ENCODE measurements at regions not wholly inside any gene's neighbourhood (a gene's known extent, or its start where the extent isn't known, plus 50 kb on each side); places are given as distances from the start of the nearest gene placed in this dataset.

DNA sequence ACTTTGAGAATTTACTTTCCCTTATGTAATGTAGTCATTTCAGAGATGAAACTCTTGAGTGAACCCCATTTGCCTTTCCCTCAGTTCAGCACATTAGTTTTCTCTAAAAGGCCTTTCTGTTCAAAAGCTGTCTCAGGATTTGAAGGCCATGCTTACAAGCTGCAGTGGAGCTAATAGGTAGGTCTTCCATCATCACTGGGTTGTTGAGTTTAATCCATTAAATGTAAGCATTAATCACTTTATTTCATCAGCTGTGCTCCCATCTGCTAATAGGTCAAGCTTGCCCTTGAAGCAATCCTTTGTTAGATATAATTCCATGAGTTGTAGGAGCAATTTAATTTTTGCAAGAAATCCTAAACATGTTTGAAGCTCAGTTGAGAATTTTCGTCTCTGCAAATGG is 422.2 kb upstream of the ZP4 start:
- ChIA-PET CTCF (no interaction called here), POLR2A (no interaction called here)
- Mint-ChIP-seq H3K27ac (no peak overlapping the region), H3K9me3 (peaks cover 2% of the 10 kb centered on the region), H3K36me3 (no peaks in the 10 kb centered on the region), H3K4me1 (ENCODE audit: low read depth) (no peaks in the 10 kb centered on the region), H3K27me3 (no peaks in the 10 kb centered on the region), H3K4me3 (no peak overlapping the region)
- DNase-seq = no peak
- intact Hi-C loops (cut with micrococcal nuclease) = no loop called here

DNA sequence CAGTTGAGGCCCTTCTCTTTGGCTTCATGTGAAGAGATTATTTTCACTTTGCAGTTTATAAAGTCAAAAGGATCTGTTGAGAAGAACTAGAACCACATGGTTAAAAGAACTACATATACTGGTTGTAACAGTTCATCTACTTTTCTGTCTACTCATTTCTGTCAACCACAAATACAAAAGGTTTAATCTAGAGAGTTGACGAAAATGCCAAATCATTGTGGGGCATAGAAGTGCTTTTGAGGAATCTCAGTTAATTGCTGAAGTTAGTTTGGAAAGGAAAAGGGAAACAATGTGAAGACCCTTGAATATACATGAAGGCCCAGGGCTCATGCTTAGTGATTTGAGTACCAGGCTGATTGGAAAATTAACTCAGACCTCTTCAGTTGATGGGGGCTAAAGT is 415.7 kb upstream of the ZP4 start:
- no peaks in the 10 kb centered on the region for H3K36me3 Mint-ChIP-seq
- peaks cover 6% of the 10 kb centered on the region for H3K9me3 Mint-ChIP-seq
- no peak overlapping the region for H3K27ac Mint-ChIP-seq
- H3K27me3 Mint-ChIP-seq = no peaks in the 10 kb centered on the region
- intact Hi-C loops (cut with micrococcal nuclease) = no loop called here
- no peaks in the 10 kb centered on the region for H3K4me1 Mint-ChIP-seq (ENCODE audit: low read depth)
- ChIA-PET POLR2A (no interaction called here), CTCF (no interaction called here)
- no peak overlapping the region for H3K4me3 Mint-ChIP-seq
- DNase-seq = no peak

DNA sequence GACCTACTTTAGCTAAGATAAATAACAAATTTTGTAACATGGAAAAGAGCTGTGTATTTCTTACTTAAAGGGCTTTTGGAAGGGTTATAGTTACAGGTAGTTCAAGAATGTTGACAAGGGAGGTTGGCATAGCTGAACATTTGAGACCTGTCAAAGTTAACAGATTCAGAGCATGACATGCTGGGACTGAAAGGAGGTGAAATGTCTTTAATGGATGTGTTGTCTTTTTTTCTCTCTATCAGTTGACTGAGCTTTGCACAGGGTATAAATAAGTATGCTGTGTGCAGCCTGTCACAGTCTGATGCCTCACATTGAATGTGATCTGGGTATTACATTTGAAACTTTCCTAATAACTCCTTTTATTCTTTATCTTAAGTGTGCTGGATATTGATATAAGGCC is 411.9 kb upstream of the ZP4 start:
- CTCF ChIA-PET = no interaction called here
- no peaks in the 10 kb centered on the region for H3K4me1 Mint-ChIP-seq (ENCODE audit: low read depth)
- H3K27ac Mint-ChIP-seq = no peak overlapping the region
- POLR2A ChIA-PET = no interaction called here
- DNase-seq = no peak
- H3K27me3 Mint-ChIP-seq = no peaks in the 10 kb centered on the region
- no peak overlapping the region for H3K4me3 Mint-ChIP-seq
- intact Hi-C loops (cut with micrococcal nuclease) = no loop called here
- peaks cover 4% of the 10 kb centered on the region for H3K9me3 Mint-ChIP-seq
- no peaks in the 10 kb centered on the region for H3K36me3 Mint-ChIP-seq

DNA sequence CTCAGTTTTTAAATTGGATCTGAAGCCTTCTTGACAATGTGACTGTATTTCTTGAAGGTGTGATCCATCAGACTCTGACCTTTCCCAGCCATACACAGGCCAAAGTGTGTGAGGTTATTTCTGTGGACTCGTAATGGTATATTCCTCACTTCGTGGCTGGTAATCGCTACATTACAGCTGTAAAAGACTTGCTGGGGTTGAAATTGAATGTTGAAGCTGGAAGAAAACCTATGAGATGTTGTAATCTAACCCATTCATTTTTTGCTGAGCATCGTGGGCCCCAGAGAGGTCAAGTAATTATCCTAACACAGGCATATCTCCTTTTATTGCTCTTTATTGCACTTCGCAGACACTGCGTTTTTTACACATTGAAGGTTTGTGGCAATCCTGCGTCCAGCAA is 405.6 kb upstream of the ZP4 start:
- DNase-seq = no peak
- H3K36me3 Mint-ChIP-seq = no peaks in the 10 kb centered on the region
- H3K4me3 Mint-ChIP-seq = no peak overlapping the region
- ChIA-PET POLR2A (no interaction called here), CTCF (no interaction called here)
- H3K27me3 Mint-ChIP-seq = no peaks in the 10 kb centered on the region
- no peak overlapping the region for H3K27ac Mint-ChIP-seq
- H3K9me3 Mint-ChIP-seq = peaks cover 4% of the 10 kb centered on the region
- H3K4me1 Mint-ChIP-seq (ENCODE audit: low read depth) = no peaks in the 10 kb centered on the region
- intact Hi-C loops (cut with micrococcal nuclease) = no loop called here

DNA sequence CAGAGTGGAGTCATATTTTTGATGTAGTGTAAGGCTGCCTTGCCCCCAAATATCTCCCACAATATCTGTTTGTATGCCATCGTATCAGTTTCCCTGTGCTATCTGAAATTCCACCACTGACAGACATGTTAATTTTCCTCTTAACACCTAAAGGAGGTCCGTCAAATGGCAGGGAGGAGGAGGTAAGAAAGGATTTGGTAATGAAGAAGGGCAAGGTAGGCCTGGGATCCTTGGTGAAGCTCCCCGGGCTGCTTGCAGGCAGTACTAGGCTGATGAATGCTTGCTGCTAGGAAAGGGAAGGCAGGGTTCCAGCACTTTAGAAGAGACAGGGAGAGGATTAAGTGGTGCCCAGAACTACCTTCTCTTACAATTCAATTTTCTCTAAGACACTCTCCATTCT is 402.4 kb upstream of the ZP4 start:
- intact Hi-C loops (cut with micrococcal nuclease) = no loop called here

DNA sequence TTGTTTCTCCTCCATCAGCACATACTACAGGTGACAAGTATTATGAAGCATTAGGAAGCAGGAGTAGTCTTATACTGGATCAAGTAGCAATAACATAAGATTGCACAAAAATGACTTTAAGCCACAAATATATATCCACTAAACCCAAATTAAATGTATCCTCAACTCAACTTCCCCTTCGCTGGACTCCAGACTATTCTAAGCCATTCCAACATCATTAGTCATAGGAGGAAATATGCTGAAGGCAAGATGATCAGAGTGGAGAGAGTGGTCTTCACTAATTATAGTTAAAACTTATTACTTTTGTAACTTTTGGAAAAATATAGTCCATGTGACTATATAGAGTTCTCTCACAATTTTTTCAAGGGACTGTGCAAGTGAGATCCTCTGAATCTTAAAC is 390.7 kb upstream of the ZP4 start:
- Mint-ChIP-seq H3K9me3 (peaks cover 10% of the 10 kb centered on the region), H3K27ac (no peak overlapping the region), H3K27me3 (no peaks in the 10 kb centered on the region), H3K4me1 (ENCODE audit: low read depth) (no peaks in the 10 kb centered on the region), H3K36me3 (no peaks in the 10 kb centered on the region), H3K4me3 (no peak overlapping the region)
- ChIA-PET POLR2A (no interaction called here), CTCF (no interaction called here)
- intact Hi-C loops (cut with micrococcal nuclease) = no loop called here
- DNase-seq = no peak

More for the DNA sequence above, 402.4 kb upstream of the ZP4 start:
- Mint-ChIP-seq H3K4me1 (ENCODE audit: low read depth) (no peaks in the 10 kb centered on the region), H3K36me3 (no peaks in the 10 kb centered on the region), H3K27ac (no peak overlapping the region), H3K9me3 (peaks cover 7% of the 10 kb centered on the region), H3K4me3 (no peak overlapping the region), H3K27me3 (no peaks in the 10 kb centered on the region)
- CTCF ChIA-PET = no interaction called here
- POLR2A ChIA-PET = no interaction called here
- no peak for DNase-seq

DNA sequence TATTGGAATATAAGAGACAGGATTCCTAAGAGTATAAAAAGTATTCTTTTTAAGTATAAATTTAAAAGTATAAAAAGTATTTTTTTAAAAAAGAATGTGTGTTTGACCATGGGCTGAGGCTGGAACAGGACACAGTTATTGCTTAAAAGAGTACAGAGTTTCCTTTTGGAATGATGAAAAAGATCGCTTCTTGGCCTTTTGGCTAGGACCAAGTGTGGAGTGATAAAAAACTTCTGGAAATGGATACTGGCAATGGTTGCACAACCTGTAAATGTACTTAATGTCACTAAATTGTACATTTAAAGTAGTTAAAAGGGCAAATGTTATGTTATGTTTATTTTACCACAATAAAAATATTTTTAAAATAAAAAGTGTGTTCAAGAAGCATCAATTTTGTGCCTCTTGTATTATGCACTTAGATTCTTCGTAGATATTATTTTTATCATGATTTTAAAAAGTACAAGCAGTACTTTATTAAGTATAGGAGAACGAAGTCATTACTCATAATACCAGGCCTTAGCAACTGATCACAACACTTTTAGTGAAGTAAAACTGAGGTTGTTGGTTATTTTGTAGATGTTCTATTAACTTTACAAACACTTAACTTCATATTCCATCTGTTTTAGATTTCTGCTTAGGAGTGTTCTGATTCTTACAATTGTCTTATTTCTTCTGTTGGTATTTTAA is 389.1 kb upstream of the ZP4 start:
- Mint-ChIP-seq H3K4me1 (ENCODE audit: low read depth) (no peaks in the 10 kb centered on the region), H3K36me3 (no peaks in the 10 kb centered on the region), H3K27ac (no peak overlapping the region), H3K9me3 (peaks cover 21% of the 10 kb centered on the region), H3K4me3 (no peak overlapping the region), H3K27me3 (no peaks in the 10 kb centered on the region)
- ChIA-PET POLR2A (no interaction called here), CTCF (no interaction called here)
- intact Hi-C loops (cut with micrococcal nuclease) = no loop called here
- no peak for DNase-seq

DNA sequence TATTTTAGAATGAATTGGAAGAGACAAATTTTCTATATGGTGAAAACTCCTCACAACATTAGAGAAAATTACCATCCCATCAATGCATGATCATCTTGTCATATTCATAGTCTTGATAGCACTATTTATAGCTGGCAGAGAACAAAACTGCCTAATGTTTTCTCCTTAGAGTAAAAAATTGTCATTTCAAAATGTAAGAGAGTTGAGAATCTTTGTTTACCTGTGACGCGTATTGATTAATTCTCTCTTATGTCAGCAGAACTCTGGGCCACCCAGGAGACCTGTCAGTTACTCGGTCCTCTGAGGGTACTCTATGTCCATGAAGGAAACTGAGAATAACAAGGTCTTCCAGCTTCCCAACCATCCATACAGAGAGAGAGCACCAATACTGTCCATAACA is 381.4 kb upstream of the ZP4 start:
- no peak for DNase-seq
- H3K27ac Mint-ChIP-seq = no peak overlapping the region
- no peaks in the 10 kb centered on the region for H3K4me1 Mint-ChIP-seq (ENCODE audit: low read depth)
- intact Hi-C loops (cut with micrococcal nuclease) = no loop called here
- no peaks in the 10 kb centered on the region for H3K36me3 Mint-ChIP-seq
- ChIA-PET CTCF (no interaction called here), POLR2A (no interaction called here)
- no peak overlapping the region for H3K4me3 Mint-ChIP-seq
- peaks cover 21% of the 10 kb centered on the region for H3K9me3 Mint-ChIP-seq
- no peaks in the 10 kb centered on the region for H3K27me3 Mint-ChIP-seq

DNA sequence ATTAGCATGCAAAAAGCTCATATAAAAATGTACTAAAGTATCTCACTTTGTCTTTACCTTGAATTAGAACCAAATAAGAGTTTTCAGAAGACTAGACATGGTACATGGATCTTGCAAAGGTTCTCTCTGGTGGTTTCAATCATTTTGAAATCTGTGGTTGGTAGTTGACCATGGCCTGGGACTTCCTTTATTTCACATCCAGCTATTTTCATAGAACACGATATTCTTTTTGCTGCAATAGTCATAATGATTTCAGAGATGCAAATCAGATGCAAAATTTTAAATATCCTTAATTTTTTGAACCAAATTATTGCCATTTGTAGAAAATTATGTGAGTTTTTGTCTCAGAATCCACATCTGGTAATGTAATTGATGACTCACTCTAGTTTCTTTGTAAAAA is 375.1 kb upstream of the ZP4 start:
- Mint-ChIP-seq H3K4me3 (no peak overlapping the region), H3K27me3 (no peaks in the 10 kb centered on the region), H3K27ac (no peak overlapping the region), H3K36me3 (no peaks in the 10 kb centered on the region), H3K9me3 (peaks cover 2% of the 10 kb centered on the region), H3K4me1 (ENCODE audit: low read depth) (no peaks in the 10 kb centered on the region)
- ChIA-PET POLR2A (no interaction called here), CTCF (no interaction called here)
- no peak for DNase-seq
- intact Hi-C loops (cut with micrococcal nuclease) = no loop called here

DNA sequence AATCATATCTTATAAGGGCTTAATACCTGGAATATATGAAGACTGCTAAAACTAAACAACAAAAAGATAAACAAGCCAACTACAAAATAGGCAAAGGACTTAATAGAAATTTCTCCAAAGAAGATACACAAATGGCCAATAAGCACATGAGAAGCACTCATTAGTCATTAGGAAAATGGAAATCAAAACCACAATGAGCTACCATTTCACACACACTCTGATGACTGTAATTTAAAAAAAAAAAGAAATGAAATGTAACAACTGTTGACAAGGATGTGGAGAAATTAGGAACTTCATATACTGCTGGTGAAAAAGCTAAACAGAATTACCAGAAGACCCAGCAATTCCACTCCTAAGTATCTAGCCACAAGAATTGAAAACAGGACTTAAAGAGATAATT is 374.2 kb upstream of the ZP4 start:
- POLR2A ChIA-PET = no interaction called here
- CTCF ChIA-PET = no interaction called here
- no peak for DNase-seq
- Mint-ChIP-seq H3K9me3 (peaks cover 2% of the 10 kb centered on the region), H3K4me3 (no peak overlapping the region), H3K27ac (no peak overlapping the region), H3K27me3 (no peaks in the 10 kb centered on the region), H3K4me1 (ENCODE audit: low read depth) (no peaks in the 10 kb centered on the region), H3K36me3 (no peaks in the 10 kb centered on the region)
- intact Hi-C loops (cut with micrococcal nuclease) = no loop called here

DNA sequence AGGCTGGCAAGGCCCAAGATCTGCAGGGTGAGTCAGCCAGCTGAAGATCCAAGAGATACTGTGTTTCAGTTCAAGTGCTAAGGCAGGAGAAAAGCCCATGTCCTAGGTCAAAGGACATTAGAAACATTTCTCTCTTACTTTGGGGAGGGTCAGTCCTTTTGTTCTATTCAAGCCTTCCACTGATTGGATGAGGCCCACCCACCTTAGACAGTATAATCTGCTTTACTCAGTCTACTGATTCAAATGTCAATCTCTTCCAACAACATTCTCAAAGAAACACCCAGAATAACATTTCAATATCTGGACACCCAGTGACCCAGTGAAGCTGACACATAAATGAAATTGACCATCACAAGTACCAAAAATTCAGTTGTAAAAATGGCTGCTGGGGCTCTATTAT is 367.8 kb upstream of the ZP4 start:
- intact Hi-C loops (cut with micrococcal nuclease) = loop anchor here (10.0 kb wide), 1 partner anchor 1716 kb away; no protein-coding TSS in a partner anchor
- POLR2A ChIA-PET = no interaction called here
- H3K27ac Mint-ChIP-seq = no peak overlapping the region
- no peaks in the 10 kb centered on the region for H3K36me3 Mint-ChIP-seq
- H3K9me3 Mint-ChIP-seq = no peaks in the 10 kb centered on the region
- no peaks in the 10 kb centered on the region for H3K27me3 Mint-ChIP-seq
- no peak overlapping the region for H3K4me3 Mint-ChIP-seq
- CTCF ChIA-PET = no interaction called here
- no peak for DNase-seq
- no peaks in the 10 kb centered on the region for H3K4me1 Mint-ChIP-seq (ENCODE audit: low read depth)

DNA sequence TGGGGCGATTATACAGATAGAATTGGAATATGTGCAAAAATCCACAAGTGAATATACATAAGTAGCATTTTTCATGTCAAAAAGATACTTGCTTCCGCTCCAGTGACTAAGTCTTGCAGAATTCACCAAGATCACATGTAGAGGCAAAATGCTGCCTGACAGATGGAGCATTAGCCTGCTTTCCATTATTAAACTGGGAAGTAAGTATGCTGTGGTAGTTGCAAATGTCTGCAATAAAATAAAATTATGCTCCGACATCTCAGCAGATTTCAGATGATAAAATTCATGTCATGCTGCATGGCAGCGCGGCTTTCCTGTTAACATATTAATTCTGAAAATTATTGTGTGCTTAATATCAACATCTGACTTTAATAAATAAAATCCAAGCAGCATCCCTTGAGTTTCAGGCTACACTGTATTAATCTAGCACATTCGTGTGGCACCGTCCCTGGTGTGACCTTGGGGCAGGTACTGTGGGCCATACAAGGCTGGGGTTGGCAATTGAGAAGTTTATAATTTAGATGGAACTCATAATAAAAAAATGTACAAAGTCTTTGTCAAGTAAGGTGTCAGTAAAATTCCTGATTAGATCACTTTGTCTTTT is 366.4 kb upstream of the ZP4 start:
- Mint-ChIP-seq H3K9me3 (no peaks in the 10 kb centered on the region), H3K36me3 (no peaks in the 10 kb centered on the region), H3K27ac (no peak overlapping the region), H3K4me3 (no peak overlapping the region), H3K4me1 (ENCODE audit: low read depth) (no peaks in the 10 kb centered on the region), H3K27me3 (no peaks in the 10 kb centered on the region)
- ChIA-PET CTCF (no interaction called here), POLR2A (no interaction called here)
- no peak for DNase-seq
- intact Hi-C loops (cut with micrococcal nuclease) = loop anchor here (10.0 kb wide), 1 partner anchor 1718 kb away; no protein-coding TSS in a partner anchor

DNA sequence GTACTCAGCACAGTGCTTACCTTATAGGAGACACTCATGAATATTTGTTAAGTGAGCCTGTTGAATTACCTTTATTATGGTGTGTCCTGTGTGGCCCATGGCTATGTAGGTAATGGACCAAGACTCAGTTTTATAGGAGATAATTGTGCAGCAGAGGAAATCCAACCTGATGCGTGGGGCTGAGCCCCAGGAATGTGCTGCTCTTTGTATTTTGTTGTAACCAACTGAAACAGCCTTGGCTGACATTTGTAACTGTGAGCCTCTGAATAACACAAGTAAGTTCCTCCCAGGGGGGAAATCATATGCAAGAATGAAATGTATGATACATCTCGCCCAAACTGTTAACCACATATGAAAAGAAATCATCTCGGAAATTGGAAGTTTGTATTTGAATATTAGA is 364.2 kb upstream of the ZP4 start:
- intact Hi-C loops (cut with micrococcal nuclease) = loop anchor here (10.0 kb wide), 1 partner anchor 1720 kb away; no protein-coding TSS in a partner anchor
- no peaks in the 10 kb centered on the region for H3K9me3 Mint-ChIP-seq
- no peaks in the 10 kb centered on the region for H3K36me3 Mint-ChIP-seq
- ChIA-PET POLR2A (no interaction called here), CTCF (no interaction called here)
- no peak overlapping the region for H3K4me3 Mint-ChIP-seq
- no peaks in the 10 kb centered on the region for H3K27me3 Mint-ChIP-seq
- H3K27ac Mint-ChIP-seq = no peak overlapping the region
- no peaks in the 10 kb centered on the region for H3K4me1 Mint-ChIP-seq (ENCODE audit: low read depth)
- DNase-seq = no peak
